Psoas muscle (tissue), 7 donors: ENCODE measurements at regions not wholly inside any gene's neighbourhood (a gene's known extent, or its start where the extent isn't known, plus 50 kb on each side); places are given as distances from the start of the nearest gene placed in this dataset.

Source experiments
- ATAC-seq, 4 donors: fragments of 200-7000 bp; cut with Tn5 transposase; one replicate each; pipeline ENCODE4 v1.9.1; 2020; ENCODE audit warnings: moderate library complexity in 3 of 4, mild to moderate bottlenecking in 2 of 4
- DNase-seq, 2 donors: peaks; one replicate each; pipeline ENCODE4 v3.0.0-alpha.2; 2020
- H3K27ac ChIP-seq: fragments of 200-600 bp; one replicate; pipeline ENCODE4 v1.8.0; 2022
- H3K27me3 ChIP-seq, 3 donors: fragments of 200-600 bp in 1 of 3; one replicate each; pipeline versions ENCODE4 v1.6.1 to v1.8.0; 2013 to 2022; ENCODE audit warnings: low read length in 2 of 3, mild to moderate bottlenecking in 2 of 3, moderate library complexity in 1 of 3; ENCODE audit not compliant: insufficient read depth in 3 of 3
- H3K36me3 ChIP-seq, 2 donors: fragments of 200-600 bp in 1 of 2; one replicate each; pipeline versions ENCODE4 v1.6.1 to v1.8.0; 2013 to 2022; ENCODE audit warnings: low read depth in 1 of 2, mild to moderate bottlenecking in 1 of 2, moderate library complexity in 1 of 2; ENCODE audit not compliant: insufficient read depth in 1 of 2
- H3K4me1 ChIP-seq: fragments of 200-600 bp; one replicate; pipeline ENCODE4 v1.8.0; 2022
- H3K4me3 ChIP-seq: fragments of 200-600 bp; one replicate; pipeline ENCODE4 v1.8.0; 2022; ENCODE audit warnings: mild to moderate bottlenecking
- H3K9me3 ChIP-seq: fragments of 200-600 bp; one replicate; pipeline ENCODE4 v1.8.0; 2022
- WGBS, 3 donors: extraction: QIAGEN DNeasy Blood & Tissue Kit; methylation state at CpG; one replicate each; pipeline versions ENCODE4 v1.1.6 to v1.1.7; 2013; 5-methylcytosine and 5-hydroxymethylcytosine counted together
- intact Hi-C, 2 donors: fragments of 100-400 bp; cut with DNase I; formaldehyde crosslinking; loops; one replicate each; pipeline versions ENCODE4 v1.11.0 to v1.14.2; 2022
- TF ChIP-seq, protein P1 (sequence below): fragments of 200-600 bp; IDR thresholded peaks from one replicate; pipeline ENCODE4 v1.8.0; 2022; ENCODE audit warnings: antibody characterized with exemption
- donor health status: healthy with polysubstance abuse.
- donor health status: DM: no; HTN: no; CAD: no; lungs with moderate emphysema.
- donor health status: Bipolar disorder and iron deficiency.
- donor health status: healthy.
- donor health status: DM: yes; HTN: yes; CAD: no.
- donor health status: DM: no; HTN: no; CAD: no.
- donor health status: DM: yes; HTN: yes; CAD: no.

DNA sequence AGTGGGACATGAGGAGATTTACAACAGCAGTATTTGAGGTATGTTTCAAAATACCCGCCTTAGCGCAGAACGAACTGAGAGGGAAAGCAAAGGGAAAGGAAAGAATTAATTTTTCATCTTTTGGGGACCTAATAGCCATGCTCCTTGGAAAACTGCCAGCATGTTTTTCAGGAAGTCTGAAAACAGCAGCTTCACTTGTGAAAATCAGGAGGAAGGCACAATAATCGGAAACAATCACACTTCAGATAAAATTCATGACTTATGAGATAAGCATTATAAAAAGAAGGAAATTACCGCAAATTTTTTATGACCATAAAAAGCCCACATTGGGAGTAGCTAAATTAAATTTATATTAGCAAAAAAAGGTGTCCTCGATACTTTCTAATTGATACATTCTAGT lies 541.1 kb downstream of the HAO1 start:
- ATAC-seq (no peak), DNase-seq (no peak)
- TF ChIP-seq, protein P1, sequence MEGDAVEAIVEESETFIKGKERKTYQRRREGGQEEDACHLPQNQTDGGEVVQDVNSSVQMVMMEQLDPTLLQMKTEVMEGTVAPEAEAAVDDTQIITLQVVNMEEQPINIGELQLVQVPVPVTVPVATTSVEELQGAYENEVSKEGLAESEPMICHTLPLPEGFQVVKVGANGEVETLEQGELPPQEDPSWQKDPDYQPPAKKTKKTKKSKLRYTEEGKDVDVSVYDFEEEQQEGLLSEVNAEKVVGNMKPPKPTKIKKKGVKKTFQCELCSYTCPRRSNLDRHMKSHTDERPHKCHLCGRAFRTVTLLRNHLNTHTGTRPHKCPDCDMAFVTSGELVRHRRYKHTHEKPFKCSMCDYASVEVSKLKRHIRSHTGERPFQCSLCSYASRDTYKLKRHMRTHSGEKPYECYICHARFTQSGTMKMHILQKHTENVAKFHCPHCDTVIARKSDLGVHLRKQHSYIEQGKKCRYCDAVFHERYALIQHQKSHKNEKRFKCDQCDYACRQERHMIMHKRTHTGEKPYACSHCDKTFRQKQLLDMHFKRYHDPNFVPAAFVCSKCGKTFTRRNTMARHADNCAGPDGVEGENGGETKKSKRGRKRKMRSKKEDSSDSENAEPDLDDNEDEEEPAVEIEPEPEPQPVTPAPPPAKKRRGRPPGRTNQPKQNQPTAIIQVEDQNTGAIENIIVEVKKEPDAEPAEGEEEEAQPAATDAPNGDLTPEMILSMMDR, result no peak
- Histone ChIP-seq H3K36me3 (no peaks in the 10 kb centered on the region), H3K4me3 (no peak overlapping the region), H3K27ac (no peak overlapping the region), H3K4me1 (no peaks in the 10 kb centered on the region), H3K27me3 (peaks cover 0 to 3% (median 0%) of the 10 kb centered on the region in 3 donors), H3K9me3 (no peaks in the 10 kb centered on the region)
- intact Hi-C loops, result no loop called here
- 55 to 62% (median 60%) methylated on average over 6 of the region's 6 CpGs for WGBS, 3 donors

DNA sequence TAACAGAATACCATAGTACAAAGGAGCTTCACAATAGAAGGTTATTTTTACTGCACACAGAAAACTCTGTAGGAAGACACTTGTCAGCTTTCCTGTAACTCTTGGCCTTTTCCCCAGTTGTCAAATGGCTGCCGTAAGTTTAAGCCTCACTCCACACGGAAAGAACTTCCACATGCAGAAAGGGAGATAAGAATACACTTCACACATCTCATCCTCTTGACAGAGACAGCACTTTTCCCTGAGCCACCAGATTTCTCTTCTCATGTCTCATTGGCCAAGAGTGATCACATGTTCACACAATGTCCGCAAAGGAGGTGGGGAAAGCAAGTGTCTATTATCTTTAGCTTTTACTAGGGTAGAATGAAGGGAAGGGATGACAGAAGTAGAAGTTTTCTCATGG lies 540.7 kb downstream of the HAO1 start:
- ATAC-seq (no peak), DNase-seq (no peak)
- 48 to 62% (median 51%) methylated on average over 3 of the region's 3 CpGs for WGBS, 3 donors
- intact Hi-C loops, result no loop called here
- no peak overlapping the region for H3K27ac ChIP-seq
- H3K9me3 ChIP-seq, result no peaks in the 10 kb centered on the region
- H3K27me3 ChIP-seq, result peaks cover 0 to 3% (median 0%) of the 10 kb centered on the region in 3 donors
- no peaks in the 10 kb centered on the region for H3K4me1 ChIP-seq
- H3K4me3 ChIP-seq, result no peak overlapping the region
- TF ChIP-seq, protein P1, result no peak
- H3K36me3 ChIP-seq, result no peaks in the 10 kb centered on the region

DNA sequence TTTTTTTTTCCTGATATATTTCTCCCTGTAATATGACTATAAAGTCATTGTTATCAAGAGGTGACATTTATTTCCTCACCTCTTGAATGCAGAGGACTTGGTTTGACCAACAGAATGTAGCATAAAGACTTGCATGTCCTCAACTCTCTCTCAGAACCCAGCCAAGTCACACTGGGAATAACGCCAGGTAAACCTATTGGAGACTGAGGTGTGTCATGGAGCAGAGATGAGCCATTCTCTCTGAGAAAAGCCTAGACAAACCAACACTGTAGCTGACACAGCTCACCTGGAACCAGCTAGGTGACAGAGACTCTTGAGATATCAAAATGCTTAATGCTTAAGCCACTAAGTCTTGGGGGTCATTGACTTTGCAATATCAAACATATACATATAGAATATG lies 533.6 kb downstream of the HAO1 start:
- no peak overlapping the region for H3K27ac ChIP-seq
- DNase-seq (no peak), ATAC-seq (no peak)
- WGBS, 3 donors, result 84 to 93% (median 92%) methylated on average over 1 of the region's 1 CpG
- TF ChIP-seq, protein P1, result no peak
- H3K36me3 ChIP-seq, result no peaks in the 10 kb centered on the region
- H3K4me3 ChIP-seq, result no peak overlapping the region
- H3K27me3 ChIP-seq, result no peaks in the 10 kb centered on the region
- H3K4me1 ChIP-seq, result no peaks in the 10 kb centered on the region
- no peaks in the 10 kb centered on the region for H3K9me3 ChIP-seq
- intact Hi-C loops, result no loop called here

DNA sequence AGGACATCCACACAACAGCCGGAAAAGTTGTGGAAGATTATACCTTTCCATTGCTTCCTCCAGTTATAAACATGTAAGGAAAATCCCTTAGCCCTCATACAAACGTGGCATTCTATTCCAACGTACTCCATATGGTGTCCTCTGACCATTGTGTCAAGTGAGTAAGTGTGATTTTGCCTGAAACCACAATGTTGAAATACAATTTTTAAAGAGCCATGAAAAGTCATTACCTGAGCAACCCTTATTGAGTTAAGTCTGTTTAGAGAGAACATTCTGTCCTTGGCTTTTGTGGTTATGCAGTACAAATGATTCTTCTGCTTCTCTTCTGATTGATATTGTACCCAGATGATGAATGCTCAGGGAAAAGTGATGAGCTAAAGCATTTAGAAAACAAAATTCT lies 530.1 kb downstream of the HAO1 start:
- H3K36me3 ChIP-seq, result no peaks in the 10 kb centered on the region
- intact Hi-C loops, result no loop called here
- H3K9me3 ChIP-seq, result no peaks in the 10 kb centered on the region
- no peak overlapping the region for H3K4me3 ChIP-seq
- no peaks in the 10 kb centered on the region for H3K27me3 ChIP-seq
- ATAC-seq (no peak), DNase-seq (no peak)
- no peaks in the 10 kb centered on the region for H3K4me1 ChIP-seq
- 43 to 63% (median 57%) methylated on average over 3 of the region's 3 CpGs for WGBS, 3 donors
- TF ChIP-seq, protein P1, result no peak
- H3K27ac ChIP-seq, result no peak overlapping the region

DNA sequence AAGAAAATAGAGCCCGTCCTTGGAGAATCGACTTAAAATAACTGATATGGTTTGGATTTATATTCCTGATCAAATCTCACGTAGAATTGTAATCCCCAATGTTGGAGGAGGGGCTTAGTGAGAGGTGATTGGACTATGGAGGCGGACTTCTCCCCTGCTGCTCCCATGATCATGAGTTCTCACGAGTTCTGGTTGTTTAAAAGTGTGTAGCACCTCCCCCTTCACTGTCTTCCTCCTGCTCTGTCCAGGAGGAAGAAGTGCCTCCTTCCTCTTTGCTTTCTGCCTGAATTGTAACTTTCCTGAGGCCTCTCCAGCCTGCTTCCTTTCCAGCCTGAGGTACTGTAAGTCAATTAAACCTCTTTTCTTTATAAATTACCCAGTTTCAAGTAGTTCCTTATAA lies 529.2 kb downstream of the HAO1 start:
- intact Hi-C loops, result no loop called here
- Histone ChIP-seq H3K36me3 (no peaks in the 10 kb centered on the region), H3K9me3 (no peaks in the 10 kb centered on the region), H3K27ac (no peak overlapping the region), H3K27me3 (no peaks in the 10 kb centered on the region), H3K4me3 (no peak overlapping the region), H3K4me1 (no peaks in the 10 kb centered on the region)
- TF ChIP-seq, protein P1, result no peak
- 60 to 67% (median 63%) methylated on average over 5 of the region's 5 CpGs for WGBS, 3 donors
- no peak for DNase-seq
- ATAC-seq, result no peak
